GM18505 (cell line): ENCODE measurements at regions not wholly inside any gene's neighbourhood (a gene's known extent, or its start where the extent isn't known, plus 50 kb on each side); places are given as distances from the start of the nearest gene placed in this dataset.
"Not testable (repeated sequence)": the region's sequence is repeated elsewhere in the genome, so short reads cannot be mapped to it uniquely, and the experiment has no call there.

Experiments
- ATAC-seq: cut with Tn5 transposase; IDR thresholded peaks from one replicate; pipeline ENCODE4 v1.9.1; 2021; ENCODE audit not compliant: unreplicated experiment
- POLR2A ChIP-seq: IDR thresholded peaks from 4 replicates; pipeline ENCODE4 v1.6.1; 2011; ENCODE audit warnings: borderline replicate concordance; ENCODE audit not compliant: insufficient read depth, insufficient read length; ENCODE audit errors: extremely low read depth

DNA sequence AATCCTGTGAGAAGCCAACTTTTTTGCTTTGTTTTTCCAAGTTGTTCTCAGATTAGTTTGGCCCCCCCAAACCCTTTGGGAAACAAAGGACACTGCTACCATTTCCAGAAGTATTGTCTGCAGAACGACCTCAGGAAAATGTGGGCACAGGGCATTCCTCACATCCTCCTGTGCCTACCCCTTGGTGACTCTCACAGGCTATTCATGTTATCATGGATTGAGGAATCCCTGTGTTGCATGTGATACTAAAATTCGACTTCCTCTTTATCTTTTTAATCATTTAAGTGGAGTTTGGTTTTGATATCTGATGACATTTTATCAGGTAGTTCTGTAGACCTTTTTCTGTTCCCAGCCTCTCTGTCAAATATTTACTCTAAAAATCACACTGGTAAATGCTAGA is 184.5 kb downstream of the FASLG start:
- TF ChIP-seq POLR2A = no peak
- no peak for ATAC-seq

DNA sequence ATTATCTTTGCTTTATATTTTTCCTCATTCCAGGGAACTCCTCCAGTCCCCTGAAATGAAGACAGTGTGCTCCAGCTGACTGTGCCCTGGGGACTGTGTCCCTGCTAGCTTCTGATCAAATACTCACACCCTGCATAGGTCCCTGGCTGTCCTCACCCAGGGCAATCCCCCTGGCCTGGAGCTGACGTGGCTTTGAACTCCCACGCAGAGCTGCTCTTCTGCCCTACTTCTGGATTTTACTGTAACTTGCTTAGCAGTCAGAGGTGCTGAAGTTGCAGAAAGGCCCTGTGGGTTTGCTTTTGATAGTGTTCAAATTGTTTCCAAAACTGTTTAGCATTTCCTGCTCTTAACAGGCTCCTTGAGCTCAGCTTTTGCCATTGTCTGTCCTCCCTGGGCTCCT is 186.5 kb downstream of the FASLG start:
- no peak for ATAC-seq
- TF ChIP-seq POLR2A = no peak

DNA sequence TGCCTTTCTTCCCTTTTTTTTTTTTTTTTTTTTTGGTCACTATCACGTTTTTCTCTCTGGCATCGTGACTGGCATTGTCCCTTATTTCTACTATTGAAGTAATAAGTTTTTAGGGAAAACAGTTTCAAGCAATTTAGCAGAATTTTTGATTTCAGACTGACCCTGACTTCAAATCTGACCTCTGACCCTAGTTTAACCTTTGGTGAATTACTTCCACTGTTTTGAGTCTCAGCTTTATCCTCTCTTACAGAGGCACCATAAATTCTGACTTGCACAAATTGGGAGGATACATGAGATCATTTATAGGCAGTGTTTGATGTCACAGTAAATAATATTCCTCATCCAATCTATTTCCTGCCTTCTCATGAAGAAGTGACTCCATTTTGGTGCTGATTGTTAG is 187.0 kb downstream of the FASLG start:
- ATAC-seq = no peak
- TF ChIP-seq POLR2A = no peak

DNA sequence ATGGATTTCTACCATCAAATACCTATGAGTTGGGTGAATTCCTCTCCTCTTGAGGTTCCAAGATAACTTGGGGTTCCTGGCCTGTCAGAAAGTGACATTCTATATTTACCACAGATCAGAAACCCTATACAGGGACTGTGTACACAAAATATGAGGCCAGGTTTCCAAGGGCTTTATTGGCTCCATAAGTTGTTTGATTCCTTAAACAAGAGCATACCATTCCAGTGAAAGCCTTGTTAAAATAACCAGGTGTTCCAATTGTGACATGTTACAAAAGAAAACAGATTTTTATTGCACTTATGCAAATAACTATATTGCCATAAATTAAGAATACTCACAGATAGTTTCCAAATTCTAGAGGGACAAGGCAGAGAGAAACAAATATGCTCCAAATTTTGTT is 188.9 kb downstream of the FASLG start:
- ATAC-seq = not testable (repeated sequence)

DNA sequence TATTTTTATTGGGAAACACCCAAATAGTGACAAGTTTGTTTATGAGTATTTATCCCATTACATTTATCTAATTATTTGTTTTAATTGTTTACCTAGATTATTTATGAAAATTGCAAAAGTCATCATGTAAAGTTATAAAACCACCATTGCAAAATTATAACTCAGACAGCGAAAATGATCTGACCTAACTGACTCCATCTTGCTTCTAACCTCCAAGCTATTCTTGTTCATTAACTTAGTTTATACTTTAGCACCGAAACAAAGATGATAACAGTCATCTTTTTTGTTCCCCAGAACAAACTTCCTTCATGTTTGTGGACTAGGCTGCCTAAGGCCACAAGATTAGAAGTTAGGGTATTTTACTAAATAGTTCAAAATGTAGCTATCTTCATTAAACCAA is 190.8 kb downstream of the FASLG start:
- no peak for TF ChIP-seq POLR2A
- no peak for ATAC-seq

DNA sequence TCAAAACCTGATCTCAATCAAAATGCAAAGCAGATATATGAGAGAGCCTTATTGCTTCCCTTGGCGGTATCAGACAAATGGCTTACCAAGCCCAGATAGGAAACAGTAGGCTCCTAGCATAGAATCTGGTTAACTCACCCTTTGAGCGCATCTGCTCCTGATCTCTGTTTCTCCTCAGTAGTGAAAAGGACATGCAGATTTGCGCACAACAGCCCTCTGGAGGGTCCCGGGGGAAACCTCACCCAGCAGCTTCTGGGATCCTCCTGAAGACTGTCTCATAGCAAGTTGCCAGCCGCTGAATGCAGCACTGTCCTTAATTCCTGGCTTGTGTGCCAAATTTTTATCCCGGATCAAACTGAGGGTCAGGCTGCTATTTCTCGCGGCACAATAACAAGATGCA is 192.2 kb downstream of the FASLG start:
- ATAC-seq = no peak
- no peak for TF ChIP-seq POLR2A

DNA sequence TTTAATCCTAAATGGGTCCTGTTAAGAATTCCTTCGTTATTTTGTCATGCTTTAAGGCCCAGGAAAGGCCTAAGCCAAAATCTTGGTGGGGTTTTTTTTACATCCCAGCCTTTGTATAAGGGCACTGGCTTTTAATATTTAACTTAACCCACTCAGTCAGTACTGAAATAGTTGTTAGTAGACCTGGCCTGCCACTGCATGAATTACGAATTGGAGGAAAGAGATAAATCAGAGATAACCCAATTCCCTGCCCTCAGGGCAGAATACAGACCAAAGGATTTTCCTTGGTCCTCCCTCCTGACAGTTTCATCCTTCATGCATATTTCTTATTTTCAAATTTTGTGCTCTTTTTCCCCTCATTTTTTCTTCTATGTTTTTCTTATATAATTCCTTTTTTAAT is 193.0 kb downstream of the FASLG start:
- TF ChIP-seq POLR2A = no peak
- ATAC-seq = no peak

DNA sequence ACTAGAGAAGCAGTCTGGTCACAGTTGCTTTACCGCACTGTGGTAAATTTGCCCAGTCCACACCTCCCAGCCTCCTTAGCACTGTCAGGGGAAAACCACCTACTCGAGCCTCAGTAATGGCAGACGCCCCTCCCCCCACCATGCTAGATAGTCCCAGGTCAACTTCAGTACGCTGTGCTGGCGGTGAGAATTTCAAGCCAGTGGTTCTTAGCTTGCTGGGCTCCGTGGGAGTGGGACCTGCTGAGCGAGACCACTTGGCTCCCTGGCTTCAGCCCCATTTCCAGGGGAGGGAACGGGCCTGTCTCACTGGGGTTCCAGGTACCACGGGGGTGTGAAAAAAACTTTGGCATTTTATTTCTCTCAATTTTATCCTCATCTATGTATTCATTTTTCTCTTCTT is 194.8 kb downstream of the TNFSF18 start:
- not testable (repeated sequence) for ATAC-seq

DNA sequence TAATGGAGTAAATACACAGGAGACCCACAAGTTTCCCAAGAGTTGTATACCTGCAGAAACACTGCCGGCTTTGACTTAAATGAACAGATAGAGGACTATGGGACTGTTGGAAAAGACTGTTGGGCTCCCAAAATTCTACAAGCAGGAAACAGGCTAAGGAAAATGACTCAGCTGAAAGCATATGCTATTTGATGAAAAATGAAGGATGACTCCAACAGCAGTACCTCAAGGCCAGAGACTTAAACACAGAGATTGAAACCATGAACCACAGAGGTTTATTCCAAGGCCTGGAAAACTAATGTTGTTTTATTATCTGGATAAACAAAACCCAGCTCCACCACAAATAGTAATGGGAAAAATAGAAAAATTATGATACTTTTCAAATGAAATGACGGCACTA is 187.7 kb downstream of the TNFSF18 start:
- ATAC-seq = no peak

DNA sequence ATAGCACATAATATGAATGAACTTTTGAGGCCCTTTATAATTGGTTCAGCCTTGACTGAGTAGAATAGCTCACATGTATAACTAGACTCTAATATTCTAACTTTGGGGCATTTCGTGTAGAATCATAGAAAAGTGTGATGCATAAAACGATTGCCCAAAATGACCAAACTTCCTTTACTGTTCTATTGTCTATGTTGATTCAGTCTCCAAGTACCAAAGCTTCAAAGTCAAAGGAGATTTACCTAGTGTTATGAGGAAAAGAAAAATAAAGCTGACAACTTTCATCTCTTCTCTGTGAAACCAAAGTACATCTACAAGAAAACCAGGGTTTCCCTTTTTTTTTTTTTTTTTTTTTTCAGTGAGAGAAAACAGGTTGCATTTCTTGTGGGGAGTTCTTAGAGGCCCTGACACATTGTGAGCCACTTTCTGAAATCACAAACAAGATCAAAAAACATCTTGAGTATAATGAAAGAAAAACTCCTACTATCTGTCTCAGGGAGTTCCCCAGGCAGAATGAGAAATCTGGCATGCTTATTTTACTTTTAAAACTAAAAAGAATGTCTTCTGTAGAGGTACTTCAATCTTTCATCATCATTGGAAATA is 183.4 kb downstream of the TNFSF18 start:
- ATAC-seq = no peak
- TF ChIP-seq POLR2A = no peak

More for the DNA sequence above, 187.7 kb downstream of the TNFSF18 start:
- TF ChIP-seq POLR2A = no peak

DNA sequence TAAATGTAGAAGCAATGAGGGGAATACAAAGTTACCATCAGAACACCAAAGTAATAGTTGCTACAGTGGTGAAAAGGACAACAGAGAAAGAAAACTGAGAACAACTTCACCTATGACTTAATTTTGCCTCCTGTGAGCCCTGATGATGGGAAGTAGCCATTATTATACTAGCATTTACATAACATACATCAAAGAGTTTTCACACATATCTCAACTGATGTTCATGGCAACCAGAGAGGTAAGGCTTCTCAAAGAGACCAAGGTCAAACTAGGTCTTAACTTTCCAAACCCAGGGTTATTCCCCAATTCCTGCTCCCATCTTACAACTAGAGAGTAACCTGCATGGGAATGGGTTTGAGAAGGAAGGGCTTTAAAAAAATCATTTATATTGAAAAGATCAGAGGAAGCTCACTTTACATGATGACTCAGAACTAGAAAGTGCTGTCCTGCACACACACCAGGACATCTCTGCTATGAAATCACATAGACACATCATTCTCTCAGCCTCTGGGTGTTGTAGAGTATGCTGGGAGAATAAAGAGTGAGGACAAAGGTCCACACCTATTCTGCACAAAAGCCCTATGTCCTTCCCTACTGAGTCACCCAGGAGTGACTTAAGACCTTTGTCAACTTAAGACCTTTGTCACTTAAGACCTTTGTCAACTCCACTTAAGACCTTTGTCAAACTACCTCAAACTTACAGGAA is 179.7 kb downstream of the TNFSF18 start:
- no peak for ATAC-seq
- TF ChIP-seq POLR2A = no peak

DNA sequence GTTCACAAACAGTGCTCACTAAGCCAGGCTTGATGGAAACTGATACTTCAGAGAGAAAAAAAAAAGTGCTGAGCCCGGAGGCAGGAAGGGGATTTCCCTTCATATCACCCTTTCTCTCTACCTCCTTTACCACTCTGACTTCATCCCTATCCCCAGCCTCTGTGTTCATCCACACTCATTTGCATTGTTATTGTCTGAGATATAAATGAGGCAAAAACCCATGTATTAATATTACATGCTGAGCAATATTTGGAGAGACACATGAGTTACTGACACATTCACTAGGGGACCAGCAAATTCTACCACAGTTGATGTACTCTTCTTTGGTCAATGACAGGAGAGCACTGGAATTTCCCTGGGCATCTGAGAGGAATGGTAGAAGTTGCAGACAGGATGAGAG is 175.8 kb downstream of the TNFSF18 start:
- ATAC-seq = no peak
- TF ChIP-seq POLR2A = no peak

DNA sequence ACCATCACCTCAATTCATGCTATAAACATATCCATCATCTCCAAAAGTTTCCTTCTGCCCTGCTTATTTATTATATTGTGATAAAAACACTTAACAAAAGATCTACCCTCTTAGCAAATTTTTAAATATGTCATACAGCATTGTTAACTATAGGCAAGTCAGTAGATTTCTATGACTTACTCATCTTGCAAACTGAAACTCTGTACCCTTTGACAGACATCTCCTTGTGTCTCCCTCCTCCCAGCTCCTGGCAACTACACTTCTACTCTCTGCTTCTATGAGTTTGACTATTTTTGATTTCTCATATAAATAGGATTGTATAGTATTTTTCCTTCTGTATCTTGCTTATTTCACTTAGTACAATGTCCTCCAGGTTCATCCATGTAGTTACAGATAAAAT is 174.8 kb downstream of the TNFSF18 start:
- ATAC-seq = no peak
- no peak for TF ChIP-seq POLR2A

DNA sequence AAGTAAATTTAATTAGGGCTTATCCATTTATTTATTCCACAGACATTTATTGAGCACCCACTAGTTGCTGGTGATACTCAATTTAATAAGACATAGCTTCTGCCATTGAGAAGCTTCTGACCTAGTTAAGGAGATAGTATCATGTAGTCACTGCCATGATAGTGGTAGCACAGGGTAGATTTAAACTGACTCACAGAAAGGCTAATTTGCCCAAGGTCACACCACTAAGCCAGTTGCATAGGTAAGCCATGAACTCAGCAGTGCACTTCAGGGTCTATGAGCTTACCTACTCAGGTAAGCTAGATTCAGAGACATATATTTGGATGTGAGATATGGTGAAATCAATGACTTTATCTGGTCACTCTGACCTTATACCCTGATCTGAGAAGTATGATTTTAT is 168.4 kb downstream of the TNFSF18 start:
- TF ChIP-seq POLR2A = no peak

More for the DNA sequence above, 168.4 kb downstream of the TNFSF18 start:
- no peak for ATAC-seq
